SU-DHL-6 (cell line): ENCODE measurements at regions not wholly inside any gene's neighbourhood (a gene's known extent, or its start where the extent isn't known, plus 50 kb on each side); places are given as distances from the start of the nearest gene placed in this dataset.

Experiments used
- H2AFZ ChIP-seq: fragments of 200-600 bp; sonication (generic); 2 replicates; pipeline ENCODE4 v1.6.1; 2014; ENCODE audit warnings: low read depth, mild to moderate bottlenecking, moderate library complexity, mixed read lengths, antibody characterized with exemption, low read length; ENCODE audit not compliant: severe bottlenecking
- H3F3A ChIP-seq: fragments of 200-600 bp; shearing (Covaris generic); 2 replicates; pipeline ENCODE4 v1.6.0; 2016; ENCODE audit warnings: antibody characterized with exemption, mild to moderate bottlenecking; ENCODE audit not compliant: insufficient read depth
- H3K27ac ChIP-seq: fragments of 200-600 bp; sonication (generic); 2 replicates; pipeline ENCODE4 v1.5.1; 2016; ENCODE audit warnings: low read depth, mild to moderate bottlenecking, low read length, moderate library complexity, mixed read lengths
- H3K27me3 ChIP-seq: fragments of 200-600 bp; sonication (generic), shearing (Covaris generic); 2 replicates; pipeline ENCODE4 v1.6.0; 2014; ENCODE audit warnings: mild to moderate bottlenecking, low read length
- H3K36me3 ChIP-seq: fragments of 200-600 bp; sonication (generic); 2 replicates; pipeline ENCODE4 v1.6.1; 2014; ENCODE audit warnings: mild to moderate bottlenecking, low read length, mixed read lengths
- H3K4me2 ChIP-seq: fragments of 300-600, 200-600 bp; shearing (Covaris generic), sonication (generic); 2 replicates; pipeline ENCODE4 v1.6.0; 2014; ENCODE audit warnings: low read length, low read depth, mild to moderate bottlenecking; ENCODE audit not compliant: poor library complexity, severe bottlenecking
- H3K4me3 ChIP-seq: fragments of 200-600 bp; sonication (generic); 2 replicates; pipeline ENCODE4 v1.5.1; 2014; ENCODE audit warnings: antibody characterized with exemption, low read length, mild to moderate bottlenecking, mixed read lengths; ENCODE audit not compliant: insufficient read depth, poor library complexity, severe bottlenecking
- H3K79me2 ChIP-seq: fragments of 200-600 bp; sonication (generic); 2 replicates; pipeline ENCODE4 v1.6.1; 2014; ENCODE audit warnings: mild to moderate bottlenecking, low read length, moderate library complexity; ENCODE audit not compliant: insufficient read depth
- H3K9ac ChIP-seq: fragments of 200-600 bp; sonication (generic); 2 replicates; pipeline ENCODE4 v1.7.0; 2014; ENCODE audit warnings: mild to moderate bottlenecking, low read length
- H3K9me2 ChIP-seq: fragments of 200-600 bp; sonication (generic); replicated peaks from 2 replicates; pipeline ENCODE4 v1.6.1; 2014; ENCODE audit warnings: low read length; ENCODE audit not compliant: insufficient read depth
- H3K9me3 ChIP-seq: fragments of 200-600 bp; sonication (generic); 2 replicates; pipeline ENCODE4 v1.6.1; 2014; ENCODE audit warnings: low read length, mixed read lengths; ENCODE audit not compliant: insufficient read depth
- H4K20me1 ChIP-seq: fragments of 200-600 bp; sonication (generic); 2 replicates; pipeline ENCODE4 v1.6.1; 2014; ENCODE audit warnings: low read depth, mild to moderate bottlenecking, antibody characterized with exemption, low read length, moderate library complexity, mixed read lengths
- CTCF ChIP-seq: fragments of 200-600 bp; sonication (generic); IDR thresholded peaks from one replicate; pipeline ENCODE4 v1.5.1; 2017; ENCODE audit warnings: antibody characterized with exemption, mild to moderate bottlenecking, low read length, moderate library complexity; ENCODE audit not compliant: insufficient read depth, poor library complexity, severe bottlenecking
- EZH2phosphoT487 ChIP-seq: fragments of 200-600 bp; sonication (generic), shearing (Covaris generic); conservative IDR thresholded peaks from 2 replicates; pipeline ENCODE4 v1.6.1; 2018; ENCODE audit warnings: mild to moderate bottlenecking, antibody characterized with exemption, low read length, moderate library complexity, mixed read lengths

GRCh38 chr10:125538947-125539731, 143.8 kb downstream of the TEX36 start:
- no peak overlapping the region for H3K4me2 ChIP-seq

GRCh38 chr10:125536236-125536635, 146.7 kb downstream of the TEX36 start:
- Histone ChIP-seq H3K27ac (no peak overlapping the region), H3K9me3 (no peaks in the 10 kb centered on the region)
- TF ChIP-seq CTCF (no peak), EZH2phosphoT487 (no peak)

More at GRCh38 chr10:125538947-125539731, 143.8 kb downstream of the TEX36 start:
- no peaks in the 10 kb centered on the region for H3K79me2 ChIP-seq
- no peaks in the 10 kb centered on the region for H4K20me1 ChIP-seq
- TF ChIP-seq EZH2phosphoT487 = no peak
- no peak for TF ChIP-seq CTCF
- H2AFZ ChIP-seq = no peak overlapping the region
- no peaks in the 10 kb centered on the region for H3F3A ChIP-seq
- no peaks in the 10 kb centered on the region for H3K9me3 ChIP-seq
- no peak overlapping the region for H3K4me3 ChIP-seq
- H3K9me2 ChIP-seq = no peaks in the 10 kb centered on the region
- H3K27ac ChIP-seq = no peak overlapping the region
- H3K27me3 ChIP-seq = no peaks in the 10 kb centered on the region
- no peak overlapping the region for H3K9ac ChIP-seq
- H3K36me3 ChIP-seq = no peaks in the 10 kb centered on the region

GRCh38 chr10:125535559-125535958, 147.4 kb downstream of the TEX36 start:
- Histone ChIP-seq H3K9me2 (no peaks in the 10 kb centered on the region), H3K9me3 (no peaks in the 10 kb centered on the region), H3K4me2 (no peak overlapping the region), H2AFZ (no peak overlapping the region), H3K4me3 (no peak overlapping the region), H3K79me2 (no peaks in the 10 kb centered on the region), H4K20me1 (no peaks in the 10 kb centered on the region), H3K9ac (no peak overlapping the region), H3K27ac (no peak overlapping the region), H3K36me3 (no peaks in the 10 kb centered on the region), H3F3A (no peaks in the 10 kb centered on the region), H3K27me3 (no peaks in the 10 kb centered on the region)
- TF ChIP-seq CTCF (no peak), EZH2phosphoT487 (no peak)

More at GRCh38 chr10:125536236-125536635, 146.7 kb downstream of the TEX36 start:
- Histone ChIP-seq H3K27me3 (no peaks in the 10 kb centered on the region), H3K4me3 (no peak overlapping the region), H3F3A (no peaks in the 10 kb centered on the region), H3K79me2 (no peaks in the 10 kb centered on the region), H3K36me3 (no peaks in the 10 kb centered on the region), H3K4me2 (no peak overlapping the region), H3K9me2 (no peaks in the 10 kb centered on the region), H4K20me1 (no peaks in the 10 kb centered on the region), H2AFZ (no peak overlapping the region), H3K9ac (no peak overlapping the region)
